ENCODE measurements at regions not wholly inside any gene's neighbourhood (a gene's known extent, or its start where the extent isn't known, plus 50 kb on each side); places are given as distances from the start of the nearest gene placed in this dataset.

DNA sequence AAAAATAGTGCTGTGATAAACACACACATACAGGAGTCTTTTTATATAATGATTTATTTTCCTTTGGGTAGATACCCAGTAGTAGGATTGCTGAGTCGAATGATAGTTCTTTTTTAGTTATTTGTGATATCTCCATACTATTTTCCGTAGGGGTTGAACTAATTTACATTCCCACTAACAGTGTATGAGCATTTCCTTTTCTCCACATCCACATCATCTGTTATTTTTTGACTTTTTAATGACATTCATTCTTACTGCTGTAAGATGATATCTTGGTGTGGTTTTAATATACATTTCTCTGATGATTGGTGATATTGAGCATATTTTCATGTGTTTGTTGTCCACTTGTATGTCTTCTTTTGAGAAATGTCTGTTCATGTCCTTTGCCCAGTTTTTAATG lies 78.3 kb downstream of the NIBAN1 start:
- TF ChIP-seq, protein P1, sequence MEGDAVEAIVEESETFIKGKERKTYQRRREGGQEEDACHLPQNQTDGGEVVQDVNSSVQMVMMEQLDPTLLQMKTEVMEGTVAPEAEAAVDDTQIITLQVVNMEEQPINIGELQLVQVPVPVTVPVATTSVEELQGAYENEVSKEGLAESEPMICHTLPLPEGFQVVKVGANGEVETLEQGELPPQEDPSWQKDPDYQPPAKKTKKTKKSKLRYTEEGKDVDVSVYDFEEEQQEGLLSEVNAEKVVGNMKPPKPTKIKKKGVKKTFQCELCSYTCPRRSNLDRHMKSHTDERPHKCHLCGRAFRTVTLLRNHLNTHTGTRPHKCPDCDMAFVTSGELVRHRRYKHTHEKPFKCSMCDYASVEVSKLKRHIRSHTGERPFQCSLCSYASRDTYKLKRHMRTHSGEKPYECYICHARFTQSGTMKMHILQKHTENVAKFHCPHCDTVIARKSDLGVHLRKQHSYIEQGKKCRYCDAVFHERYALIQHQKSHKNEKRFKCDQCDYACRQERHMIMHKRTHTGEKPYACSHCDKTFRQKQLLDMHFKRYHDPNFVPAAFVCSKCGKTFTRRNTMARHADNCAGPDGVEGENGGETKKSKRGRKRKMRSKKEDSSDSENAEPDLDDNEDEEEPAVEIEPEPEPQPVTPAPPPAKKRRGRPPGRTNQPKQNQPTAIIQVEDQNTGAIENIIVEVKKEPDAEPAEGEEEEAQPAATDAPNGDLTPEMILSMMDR (IDR thresholded peaks at IDR 0.05) = no peak
- TF ChIP-seq POLR2A (IDR thresholded peaks at IDR 0.05) = no peak
- TF ChIP-seq POLR2AphosphoS5 (IDR thresholded peaks at IDR 0.05) = no peak

All from stomach (tissue), 4 donors.